ENCODE measurements at regions not wholly inside any gene's neighbourhood (a gene's known extent, or its start where the extent isn't known, plus 50 kb on each side); places are given as distances from the start of the nearest gene placed in this dataset.
"Not testable (repeated sequence)": the region's sequence is repeated elsewhere in the genome, so short reads cannot be mapped to it uniquely, and the experiment has no call there.

- DNase-seq (ENCODE audit: low read depth): no peak
Observed at GRCh38 chr1:81738875-81739274, 61.9 kb upstream of the ADGRL2 start.

- DNase-seq (ENCODE audit: low read depth): no peak
Observed at GRCh38 chr1:81733480-81733879, 67.3 kb upstream of the ADGRL2 start.

DNA sequence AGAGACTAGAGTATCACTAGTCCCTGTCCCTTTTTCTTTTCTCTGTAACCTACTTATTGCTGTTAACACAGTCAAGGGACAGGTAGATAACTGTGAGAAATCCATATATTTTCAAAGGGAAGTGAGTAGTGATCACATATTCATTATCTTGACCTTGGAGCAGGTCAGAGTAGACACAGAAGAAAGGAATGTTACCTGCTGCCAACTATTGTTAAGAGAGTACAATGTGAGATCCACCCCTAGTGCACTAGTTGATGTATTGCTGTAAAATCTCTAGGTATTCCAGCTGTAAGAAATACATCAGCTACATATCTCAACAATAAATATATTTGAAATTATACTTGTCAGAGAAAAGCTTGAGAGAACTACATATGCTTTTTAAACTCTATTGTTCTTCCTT lies 68.7 kb upstream of the ADGRL2 start:
- no peak for DNase-seq (ENCODE audit: low read depth)

DNA sequence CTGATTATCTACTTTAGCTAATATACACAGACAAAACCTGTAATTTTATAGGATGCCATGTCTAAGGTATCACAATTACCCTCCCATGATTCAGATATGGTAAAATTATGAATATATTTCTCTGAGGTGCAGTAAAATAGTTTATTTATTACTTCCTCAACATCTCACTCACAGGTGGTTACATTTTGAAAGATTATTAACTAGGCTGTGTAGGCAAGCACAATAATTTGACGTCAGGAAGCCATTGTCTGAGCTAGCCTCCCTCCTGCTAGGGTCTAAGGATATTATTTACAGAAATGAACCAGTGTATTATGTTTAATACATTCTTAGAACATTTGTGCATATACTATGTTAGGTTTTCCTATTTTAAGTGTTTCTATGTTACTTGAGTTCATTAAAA lies 69.9 kb upstream of the ADGRL2 start:
- DNase-seq (ENCODE audit: low read depth): no peak

DNA sequence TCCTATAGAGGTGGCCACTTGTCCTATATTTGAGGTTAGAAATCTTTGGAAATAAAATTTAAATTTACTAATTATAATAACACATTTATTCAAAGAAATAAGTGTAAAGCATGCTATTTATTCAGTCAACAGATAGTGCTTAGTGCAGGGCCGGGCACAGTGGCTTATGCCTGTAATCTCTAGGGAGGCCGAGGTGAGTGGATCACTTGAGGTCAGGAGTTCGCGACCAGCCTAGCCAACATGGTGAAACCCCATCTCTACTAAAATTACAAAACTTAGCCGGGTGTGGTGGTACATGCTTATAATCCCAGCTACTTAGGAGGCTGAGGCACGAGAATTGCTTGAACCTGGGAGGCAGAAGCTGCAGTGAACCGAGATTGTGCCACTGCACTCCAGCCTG lies 70.4 kb upstream of the ADGRL2 start:
- DNase-seq (ENCODE audit: low read depth): not testable (repeated sequence)

DNA sequence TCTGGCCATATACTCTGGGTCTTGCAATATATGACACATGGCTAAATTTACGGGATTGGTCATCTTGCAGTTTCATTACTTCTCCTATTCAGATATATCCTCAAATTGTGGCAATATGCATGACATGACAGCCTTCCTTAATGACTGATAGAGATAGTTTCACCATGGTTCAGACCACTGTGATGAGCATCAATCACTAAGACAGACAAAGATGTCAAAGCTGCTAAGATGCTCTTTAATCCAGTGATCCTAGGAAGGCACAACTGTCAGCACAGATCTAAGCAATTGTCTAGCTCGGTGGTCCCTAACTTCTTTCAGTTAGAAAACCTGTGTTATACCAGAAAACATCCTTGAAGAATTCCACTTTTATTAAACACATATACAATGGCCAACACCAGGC lies 70.9 kb upstream of the ADGRL2 start:
- no peak for DNase-seq (ENCODE audit: low read depth)

DNA sequence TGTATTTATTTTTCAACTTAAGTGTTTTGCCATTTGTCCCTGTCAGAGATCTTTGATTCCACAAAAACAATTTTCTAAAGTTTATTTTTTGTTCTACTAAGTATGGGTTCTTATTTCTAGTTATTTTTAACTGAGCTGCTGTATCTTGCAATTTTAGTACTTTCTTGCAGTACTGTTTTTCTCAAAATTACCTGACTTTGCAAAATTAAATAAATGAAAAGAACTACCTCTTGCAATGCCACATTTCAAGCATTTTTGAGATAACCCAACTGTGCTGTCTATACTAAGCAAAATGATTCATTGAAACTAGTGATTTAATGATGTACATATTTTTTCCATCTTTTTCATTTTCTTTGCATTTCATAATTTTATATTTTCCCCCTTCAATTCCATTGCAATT lies 71.5 kb upstream of the ADGRL2 start:
- no peak for DNase-seq (ENCODE audit: low read depth)

GRCh38 chr1:81725823-81726222 lies 74.9 kb upstream of the ADGRL2 start:
- DNase-seq (ENCODE audit: low read depth): no peak

DNA sequence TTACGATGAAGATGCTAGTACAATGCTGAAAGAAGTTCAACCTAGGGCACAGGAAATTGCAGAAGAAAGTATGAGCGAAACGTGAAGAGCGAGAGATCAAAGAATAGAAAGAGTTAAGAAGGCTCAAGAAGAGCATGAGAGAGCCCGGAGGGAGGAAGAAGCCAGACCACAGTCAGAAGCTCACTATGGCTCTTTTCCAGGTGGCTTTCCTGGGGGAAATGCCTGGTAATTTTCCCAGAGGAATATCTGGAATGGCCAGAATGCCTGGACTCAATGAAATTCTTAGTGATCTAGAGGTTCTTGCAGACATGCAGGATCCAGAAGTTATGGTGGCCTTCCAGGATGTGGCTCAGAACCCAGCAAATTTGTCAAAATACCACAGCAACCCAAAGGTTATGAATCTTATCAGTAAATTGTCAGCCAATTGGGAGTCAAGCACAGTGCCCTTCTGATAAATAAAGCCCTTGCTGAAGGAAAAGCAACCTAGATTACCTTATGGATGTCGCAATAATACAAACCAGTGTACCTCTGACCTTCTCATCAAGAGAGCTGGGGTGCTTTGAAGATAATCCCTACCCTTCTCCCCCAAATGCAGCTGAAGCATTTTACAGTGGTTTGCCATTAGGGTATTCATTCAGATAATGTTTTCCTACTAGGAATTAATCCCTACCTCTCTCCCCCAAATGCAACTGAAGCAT lies 78.0 kb upstream of the ADGRL2 start:
- not testable (repeated sequence) for DNase-seq (ENCODE audit: low read depth)

DNA sequence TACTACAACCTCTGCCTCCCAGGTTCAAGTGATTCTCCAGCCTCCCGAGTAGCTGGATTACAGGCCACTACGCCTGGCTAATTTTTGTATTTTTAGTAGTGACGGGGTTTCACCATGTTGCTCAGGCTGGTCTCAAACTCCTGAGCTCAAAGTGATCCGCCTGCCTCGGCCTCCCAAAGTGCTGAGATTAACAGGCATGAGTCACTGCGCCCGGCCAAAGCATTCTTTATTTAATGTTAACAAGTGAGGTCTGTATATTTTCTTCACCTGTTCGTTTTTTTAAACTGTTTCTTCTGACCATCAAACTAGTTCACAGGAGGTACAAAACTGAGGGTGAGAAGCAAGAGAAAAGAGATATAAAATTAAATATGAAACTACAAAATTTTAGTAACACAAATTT lies 80.5 kb upstream of the ADGRL2 start:
- DNase-seq (ENCODE audit: low read depth): not testable (repeated sequence)

GRCh38 chr1:81717230-81717629 lies 83.5 kb upstream of the ADGRL2 start:
- peak; percentile 84 for DNase-seq (ENCODE audit: low read depth)

DNA sequence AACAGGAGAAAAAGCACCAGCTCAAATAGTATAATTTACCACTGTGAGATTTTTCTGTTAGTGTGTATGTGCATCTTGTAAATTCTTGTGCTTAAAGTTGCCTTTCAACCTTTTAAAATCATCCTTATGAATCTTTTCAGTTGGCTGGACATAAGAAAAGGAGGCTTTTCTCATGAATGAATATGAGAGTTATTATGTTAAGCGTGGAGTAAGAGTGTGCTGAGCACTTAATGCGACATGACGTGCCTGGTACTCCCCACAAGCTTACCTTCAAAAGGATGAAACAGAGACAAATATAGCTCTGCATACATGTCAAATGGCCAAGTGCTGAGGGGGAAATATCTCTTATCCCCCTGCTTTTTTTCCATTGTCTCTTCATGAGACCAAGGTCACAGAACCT lies 85.3 kb upstream of the ADGRL2 start:
- no peak for DNase-seq (ENCODE audit: low read depth)

DNA sequence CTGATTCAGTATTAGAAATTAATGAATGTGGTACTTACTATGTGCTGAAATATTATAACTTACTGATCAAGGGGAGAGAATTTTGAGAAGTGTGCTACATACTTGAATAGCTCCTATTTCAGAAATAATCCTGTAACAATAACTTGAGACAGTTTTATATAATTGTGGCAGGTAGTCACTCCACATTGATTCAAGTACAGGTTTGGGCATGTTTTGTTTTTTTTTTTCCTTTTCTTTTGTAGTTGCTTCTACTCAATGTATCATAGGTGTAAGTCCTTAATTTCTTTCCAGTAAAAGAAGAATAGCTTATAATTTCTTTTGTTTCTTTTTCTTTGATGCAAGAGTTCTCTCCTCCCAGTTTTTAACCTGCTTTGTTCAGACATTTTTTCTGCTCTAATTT lies 86.1 kb upstream of the ADGRL2 start:
- no peak for DNase-seq (ENCODE audit: low read depth)

DNA sequence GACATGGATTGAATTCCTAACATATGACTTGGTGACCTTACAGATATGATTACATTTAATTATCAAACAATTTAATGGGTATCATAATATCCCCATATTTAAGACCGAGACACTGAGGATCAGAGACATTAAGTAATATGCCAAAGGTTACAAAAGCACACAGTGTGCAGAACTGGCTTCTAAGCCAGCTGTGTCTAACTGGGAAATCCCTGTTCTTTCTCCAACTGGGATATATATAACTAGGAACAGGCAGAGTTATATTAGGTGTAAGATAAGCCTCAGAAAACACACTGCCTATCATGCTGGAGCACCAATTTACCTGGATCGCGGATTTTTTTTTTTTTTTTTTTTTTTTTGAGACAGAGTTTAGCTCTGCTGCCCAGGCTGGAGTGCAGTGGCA lies 88.3 kb upstream of the ADGRL2 start:
- no peak for DNase-seq (ENCODE audit: low read depth)

- no peak for DNase-seq (ENCODE audit: low read depth)
Observed at GRCh38 chr1:81710857-81711256, 89.9 kb upstream of the ADGRL2 start.

DNA sequence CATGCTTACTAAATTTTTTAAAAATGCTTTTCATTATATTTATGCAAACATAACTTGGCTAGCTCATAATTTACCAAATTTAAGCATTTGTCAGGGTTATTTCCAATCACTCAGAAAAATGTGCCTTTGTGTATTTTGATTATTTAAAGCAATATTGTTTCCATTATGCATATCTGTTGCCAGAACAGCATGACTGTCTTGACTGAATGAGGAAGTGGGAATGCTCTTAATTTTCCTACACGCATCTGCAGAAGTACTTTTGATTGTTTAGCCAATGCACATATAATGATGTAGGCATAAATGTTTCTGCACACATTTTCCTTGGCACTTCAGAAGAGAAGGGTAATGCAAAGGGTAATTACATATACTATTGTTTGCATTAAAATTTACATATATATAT lies 92.5 kb upstream of the ADGRL2 start:
- DNase-seq (ENCODE audit: low read depth): no peak

GRCh38 chr1:81706650-81707435 lies 93.9 kb upstream of the ADGRL2 start:
- DNase-seq (ENCODE audit: low read depth): peak; percentile 56

- no peak for DNase-seq (ENCODE audit: low read depth)
Observed at GRCh38 chr1:81703756-81704463, 96.8 kb upstream of the ADGRL2 start.

GRCh38 chr1:81703391-81703755 lies 97.4 kb upstream of the ADGRL2 start:
- no peak for DNase-seq (ENCODE audit: low read depth)

GRCh38 chr1:81702903-81703302 lies 97.8 kb upstream of the ADGRL2 start:
- peak; percentile 92 for DNase-seq (ENCODE audit: low read depth)

- no peak for DNase-seq (ENCODE audit: low read depth)
Observed at GRCh38 chr1:81702079-81702715, 98.5 kb upstream of the ADGRL2 start.

GRCh38 chr1:81700728-81701470 lies 99.8 kb upstream of the ADGRL2 start:
- no peak for DNase-seq (ENCODE audit: low read depth)

All from stromal cell of bone marrow (primary cell).